ENCODE measurements at regions not wholly inside any gene's neighbourhood (a gene's known extent, or its start where the extent isn't known, plus 50 kb on each side); places are given as distances from the start of the nearest gene placed in this dataset.

GRCh38 chr9:99445920-99446319 is 223.8 kb downstream of the SEC61B start:
- H3K27me3 ChIP-seq (ENCODE audit: insufficient read depth, low read length) = no peaks in the 10 kb centered on the region
- no peak overlapping the region for H2BK20ac ChIP-seq (ENCODE audit: low read depth, low read length, poor library complexity, severe bottlenecking)
- no peaks in the 10 kb centered on the region for H3K23me2 ChIP-seq (ENCODE audit: insufficient read length, low read depth, low read length, poor library complexity, severe bottlenecking)
- Mint-ChIP-seq H3K9me3 (no peaks in the 10 kb centered on the region), H3K4me3 (no peak overlapping the region), H3K36me3 (ENCODE audit: insufficient read depth in 1 of 3, low read depth in 3 of 3) (no peaks in the 10 kb centered on the region; a peak in 1 of 7 replicates), H3K27ac (no peak overlapping the region), H3K27me3 (ENCODE audit: low read depth) (no peaks in the 10 kb centered on the region), H3K4me1 (peaks cover 0 to under 1% of the 10 kb centered on the region in 2 experiments; a peak in 1 of 4 replicates)
- no peak overlapping the region for H3K9ac ChIP-seq (ENCODE audit: extremely low read depth, insufficient read length, low read length)
- no peak overlapping the region for H3K18ac ChIP-seq (ENCODE audit: insufficient read length, low read depth, low read length)
- TF ChIP-seq CTCF (conservative IDR thresholded peaks at IDR 0.05) = no peak
- no peak overlapping the region for H3K27ac ChIP-seq (ENCODE audit: insufficient read length, low read depth, low read length)
- H3K23ac ChIP-seq (ENCODE audit: insufficient read length, low read depth, low read length) = no peak overlapping the region
- H2BK5ac ChIP-seq (ENCODE audit: insufficient read length, low read length) = no peak overlapping the region
- no peak overlapping the region for H2AFZ ChIP-seq (ENCODE audit: low read length)
- no peak overlapping the region for H3T11ph ChIP-seq (ENCODE audit: low read length)
- no peak for DNase-seq
- H3K79me1 ChIP-seq (ENCODE audit: insufficient read depth, low read depth, low read length, poor library complexity, severe bottlenecking) = no peaks in the 10 kb centered on the region
- no peaks in the 10 kb centered on the region for H4K20me1 ChIP-seq (ENCODE audit: control insufficient read depth, insufficient read depth, insufficient read length)
- H3K4me1 ChIP-seq (ENCODE audit: insufficient read depth, low read length) = no peaks in the 10 kb centered on the region
- H3K79me2 ChIP-seq (ENCODE audit: insufficient read depth, low read length) = no peaks in the 10 kb centered on the region
- no peak overlapping the region for H2BK12ac ChIP-seq (ENCODE audit: insufficient read length, low read depth, low read length)
- no peak overlapping the region for H3K4ac ChIP-seq (ENCODE audit: low read depth, low read length)
- H2AK5ac ChIP-seq (ENCODE audit: insufficient read length, low read length) = no peak overlapping the region
- WGBS (ENCODE audit: extremely low coverage, insufficient read length, low lambda C conversion rate) = no CpG with 5 or more reads among the region's 4 CpGs
- H2BK120ac ChIP-seq (ENCODE audit: low read depth, low read length, poor library complexity, severe bottlenecking) = no peak overlapping the region
- H3K9me3 ChIP-seq (ENCODE audit: control insufficient read depth, low read depth, low read length) = no peaks in the 10 kb centered on the region
- no peak overlapping the region for H3K4me2 ChIP-seq (ENCODE audit: insufficient read depth, insufficient read length, low read length)
- H4K5ac ChIP-seq (ENCODE audit: insufficient read length, low read depth, low read length) = no peak overlapping the region
- no peak overlapping the region for H4K8ac ChIP-seq (replicated peaks; ENCODE audit: insufficient read length, low read depth, low read length)
- no peak overlapping the region for H3K56ac ChIP-seq (ENCODE audit: insufficient read length, low read depth, low read length)
- no peak overlapping the region for H4K91ac ChIP-seq (ENCODE audit: insufficient read length, low read depth, low read length)
- no peak overlapping the region for H3K14ac ChIP-seq (ENCODE audit: insufficient read depth, low read length)
- H2BK15ac ChIP-seq (ENCODE audit: low read depth, low read length) = no peak overlapping the region
